T-helper 17 cell (primary cell): ENCODE measurements at regions not wholly inside any gene's neighbourhood (a gene's known extent, or its start where the extent isn't known, plus 50 kb on each side); places are given as distances from the start of the nearest gene placed in this dataset.

ENCODE experiments used
- ATAC-seq: fragments of 150-1000 bp; cut with Tn5 transposase; 2 replicates; pipeline ENCODE4 v1.10.0; 2021; ENCODE audit warnings: mild to moderate bottlenecking, moderate library complexity
- DNase-seq, 3 donors: peaks; one replicate each; pipeline versions ENCODE4 v3.0.0 to v3.0.0-alpha.2; 2020 to 2021
- H3K9me3 ChIP-seq: one replicate; pipeline ENCODE4 v1.7.0; 2013; ENCODE audit warnings: low read length, mild to moderate bottlenecking; ENCODE audit not compliant: control insufficient read depth, poor library complexity, severe bottlenecking
- H3K27ac Mint-ChIP-seq: one replicate; pipeline ENCODE4 v1.8.0; 2022; ENCODE audit warnings: mild to moderate bottlenecking, moderate library complexity, mixed read lengths
- H3K27me3 Mint-ChIP-seq: one replicate; pipeline ENCODE4 v1.8.0; 2022; ENCODE audit warnings: mixed read lengths
- H3K36me3 Mint-ChIP-seq: one replicate; pipeline ENCODE4 v1.8.0; 2022; ENCODE audit warnings: low read depth, mixed read lengths
- H3K4me1 Mint-ChIP-seq: one replicate; pipeline ENCODE4 v1.8.0; 2022; ENCODE audit warnings: mild to moderate bottlenecking, mixed read lengths
- H3K4me3 Mint-ChIP-seq: one replicate; pipeline ENCODE4 v1.8.0; 2022; ENCODE audit warnings: mild to moderate bottlenecking, moderate library complexity, mixed read lengths

DNA sequence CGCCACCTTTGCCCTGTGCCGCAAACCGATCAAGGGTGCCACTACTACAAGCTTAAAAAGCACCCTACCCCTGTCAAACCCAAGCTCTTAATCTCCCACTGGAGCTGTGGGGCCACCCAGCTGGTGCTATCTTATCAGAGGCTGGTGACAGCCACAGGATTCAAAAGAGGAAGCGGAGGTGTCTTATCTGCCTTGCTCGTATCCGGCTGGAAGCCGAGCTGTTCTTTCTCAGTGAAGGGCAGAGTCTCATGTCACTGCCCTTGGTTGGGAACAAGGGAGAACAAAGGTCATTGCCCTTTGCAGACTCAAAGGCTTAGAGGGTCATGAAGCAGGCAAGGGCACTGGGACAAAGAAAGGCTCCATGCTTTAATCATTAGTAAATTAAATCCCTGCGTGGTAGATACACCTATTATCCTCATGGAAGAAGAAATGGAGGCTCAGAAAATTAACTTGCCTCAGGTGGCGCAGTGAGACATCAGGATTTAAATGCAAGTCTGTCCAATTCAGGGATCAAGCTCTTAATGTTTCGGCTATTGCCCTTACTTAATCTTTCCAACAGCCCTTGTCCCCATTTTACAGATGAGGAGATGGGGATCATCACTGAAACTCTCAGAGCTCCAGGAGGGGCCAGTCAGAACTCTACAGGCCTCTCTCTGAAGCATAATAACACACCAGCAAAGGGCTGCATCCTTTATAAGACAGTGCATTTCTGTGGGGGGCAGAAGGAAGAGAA, 360.0 kb upstream of the PROK2 start:
- no peak for DNase-seq

DNA sequence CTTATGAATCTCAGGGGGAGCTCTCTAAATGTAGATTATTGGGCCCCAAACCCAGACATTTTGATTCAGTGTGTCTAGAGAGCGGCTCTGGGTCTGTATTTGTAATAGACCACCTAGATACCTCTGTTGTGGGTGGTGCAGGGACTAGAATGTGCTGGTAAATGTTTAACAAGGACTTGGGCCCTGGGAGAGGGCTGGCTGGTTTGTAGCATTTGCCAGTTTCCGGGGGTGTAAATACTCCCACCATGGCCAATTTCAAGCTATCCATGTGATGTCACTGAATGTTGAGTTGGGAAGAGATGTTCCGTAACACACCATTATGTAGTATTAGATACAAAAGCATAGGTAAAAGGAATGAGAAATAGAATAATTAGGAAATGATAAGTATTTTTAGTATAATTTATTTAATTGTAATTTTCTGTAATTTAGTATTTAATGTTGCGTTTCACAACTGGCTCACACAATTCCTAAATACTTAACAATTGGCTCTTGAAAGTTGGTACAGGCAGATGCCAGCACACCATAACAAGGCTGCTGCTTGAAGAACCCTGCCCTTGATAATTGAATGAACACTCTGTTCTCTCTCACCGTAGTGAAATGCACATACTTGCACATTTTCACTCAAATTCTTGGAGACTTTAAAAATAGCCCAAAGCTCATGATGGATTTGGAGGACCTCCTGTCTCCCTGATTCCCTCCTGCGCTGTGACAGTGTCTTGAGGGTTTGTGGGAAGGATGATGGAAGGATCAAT, 359.2 kb upstream of the PROK2 start:
- Mint-ChIP-seq H3K36me3 (peaks cover 3% of the 10 kb centered on the region), H3K4me1 (no peaks in the 10 kb centered on the region), H3K27ac (no peak overlapping the region), H3K27me3 (peaks cover 10% of the 10 kb centered on the region), H3K4me3 (no peak overlapping the region)
- ATAC-seq (no peak), DNase-seq (no peak)
- H3K9me3 ChIP-seq = no peaks in the 10 kb centered on the region

More for the DNA sequence above, 360.0 kb upstream of the PROK2 start:
- Mint-ChIP-seq H3K4me3 (peak overlapping the region; percentile 37), H3K27ac (no peak overlapping the region), H3K36me3 (peaks cover 3% of the 10 kb centered on the region), H3K4me1 (no peaks in the 10 kb centered on the region), H3K27me3 (peaks cover 10% of the 10 kb centered on the region)
- ATAC-seq = no peak
- no peaks in the 10 kb centered on the region for H3K9me3 ChIP-seq

DNA sequence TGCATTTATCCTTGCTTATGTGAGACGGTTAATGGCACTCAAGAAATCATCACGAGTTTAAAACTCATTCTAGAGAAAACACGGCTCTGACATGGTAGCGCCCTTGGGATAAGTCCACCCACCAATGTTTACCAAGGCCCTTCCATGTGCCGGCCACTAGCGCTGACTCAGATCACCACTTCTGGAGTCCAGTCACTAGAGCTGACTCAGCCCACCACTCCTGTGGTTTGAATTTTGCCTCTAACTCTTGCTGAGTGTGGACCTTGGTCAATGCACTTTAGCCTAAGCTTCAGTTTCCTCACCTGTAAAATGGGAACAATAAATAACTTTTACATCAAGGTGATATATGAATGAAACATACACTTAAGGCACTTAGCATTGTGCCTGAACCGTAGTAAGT, 358.4 kb upstream of the PROK2 start:
- H3K4me3 Mint-ChIP-seq = no peak overlapping the region

DNA sequence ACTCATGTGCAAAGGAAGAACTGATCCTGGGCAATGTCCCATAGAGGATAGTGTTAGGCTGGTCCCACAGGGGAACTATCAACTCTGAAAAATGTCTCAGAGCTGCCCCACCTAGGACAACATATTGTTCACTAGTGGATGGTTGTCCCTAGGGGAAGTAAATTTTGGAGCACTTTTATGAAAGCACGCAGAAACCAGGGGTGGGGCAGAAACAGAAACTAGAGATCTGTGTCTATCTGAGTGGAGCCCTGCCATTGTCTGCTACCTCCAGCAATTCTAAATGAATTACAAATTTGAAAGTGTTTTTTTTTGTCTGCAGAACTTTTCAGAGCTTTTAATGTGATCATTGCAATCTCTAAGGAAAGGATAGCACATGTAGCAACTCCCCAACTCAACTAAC, 357.1 kb upstream of the PROK2 start:
- no peaks in the 10 kb centered on the region for H3K9me3 ChIP-seq
- H3K27ac Mint-ChIP-seq = no peak overlapping the region
- no peak for ATAC-seq
- no peak for DNase-seq
- peaks cover 2% of the 10 kb centered on the region for H3K4me1 Mint-ChIP-seq
- H3K4me3 Mint-ChIP-seq = no peak overlapping the region
- H3K36me3 Mint-ChIP-seq = peaks cover 3% of the 10 kb centered on the region
- peaks cover 10% of the 10 kb centered on the region for H3K27me3 Mint-ChIP-seq

More for the DNA sequence above, 358.4 kb upstream of the PROK2 start:
- Mint-ChIP-seq H3K36me3 (peaks cover 3% of the 10 kb centered on the region), H3K27me3 (peaks cover 10% of the 10 kb centered on the region), H3K4me1 (no peaks in the 10 kb centered on the region), H3K27ac (no peak overlapping the region)
- no peaks in the 10 kb centered on the region for H3K9me3 ChIP-seq
- ATAC-seq (no peak), DNase-seq (no peak)

DNA sequence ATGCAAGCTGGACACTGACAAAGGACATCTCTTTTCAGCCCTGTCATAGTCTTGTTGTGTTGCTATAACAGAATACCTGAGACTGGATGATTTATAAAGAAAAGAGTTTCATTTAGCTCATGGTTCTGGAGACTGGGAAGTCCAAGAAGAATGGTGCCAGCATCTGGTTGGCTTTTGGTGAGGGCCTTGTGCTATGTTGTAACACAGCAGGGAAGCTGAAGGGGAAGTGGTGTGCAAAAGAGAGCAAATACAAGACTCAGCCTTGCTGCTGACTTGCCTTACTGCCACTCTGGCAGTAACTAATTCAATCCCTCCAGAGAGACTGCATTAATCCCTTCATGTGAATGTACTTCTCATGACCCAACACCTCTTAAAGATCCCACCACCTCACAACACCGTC, 356.3 kb upstream of the PROK2 start:
- H3K9me3 ChIP-seq = no peaks in the 10 kb centered on the region
- peaks cover 3% of the 10 kb centered on the region for H3K36me3 Mint-ChIP-seq
- H3K4me1 Mint-ChIP-seq = peaks cover 2% of the 10 kb centered on the region
- H3K27ac Mint-ChIP-seq = no peak overlapping the region
- H3K4me3 Mint-ChIP-seq = no peak overlapping the region
- H3K27me3 Mint-ChIP-seq = peaks cover 10% of the 10 kb centered on the region
- DNase-seq = no peak
- no peak for ATAC-seq

DNA sequence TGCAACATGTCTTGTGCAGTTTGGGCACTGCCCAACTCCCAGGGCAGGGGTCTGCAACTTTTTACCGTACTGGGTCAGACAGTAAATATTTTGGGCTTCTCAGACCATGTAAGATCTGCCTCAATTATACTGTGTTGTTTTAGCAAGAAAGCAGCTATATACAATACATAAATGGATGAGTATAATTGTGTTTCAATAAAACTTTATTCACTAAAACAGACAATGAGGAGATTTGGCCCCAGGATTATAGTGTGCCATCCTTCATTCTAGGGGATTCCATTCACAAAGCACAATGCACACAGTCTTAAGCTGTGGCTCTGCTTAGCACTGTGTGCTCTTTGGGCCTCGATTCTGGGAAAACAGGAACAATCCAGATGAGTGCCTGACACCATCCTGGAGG, 354.4 kb upstream of the PROK2 start:
- no peaks in the 10 kb centered on the region for H3K9me3 ChIP-seq
- Mint-ChIP-seq H3K36me3 (no peaks in the 10 kb centered on the region), H3K4me1 (peaks cover 4% of the 10 kb centered on the region), H3K27ac (no peak overlapping the region), H3K4me3 (no peak overlapping the region), H3K27me3 (peaks cover 4% of the 10 kb centered on the region)
- DNase-seq (no peak), ATAC-seq (no peak)

DNA sequence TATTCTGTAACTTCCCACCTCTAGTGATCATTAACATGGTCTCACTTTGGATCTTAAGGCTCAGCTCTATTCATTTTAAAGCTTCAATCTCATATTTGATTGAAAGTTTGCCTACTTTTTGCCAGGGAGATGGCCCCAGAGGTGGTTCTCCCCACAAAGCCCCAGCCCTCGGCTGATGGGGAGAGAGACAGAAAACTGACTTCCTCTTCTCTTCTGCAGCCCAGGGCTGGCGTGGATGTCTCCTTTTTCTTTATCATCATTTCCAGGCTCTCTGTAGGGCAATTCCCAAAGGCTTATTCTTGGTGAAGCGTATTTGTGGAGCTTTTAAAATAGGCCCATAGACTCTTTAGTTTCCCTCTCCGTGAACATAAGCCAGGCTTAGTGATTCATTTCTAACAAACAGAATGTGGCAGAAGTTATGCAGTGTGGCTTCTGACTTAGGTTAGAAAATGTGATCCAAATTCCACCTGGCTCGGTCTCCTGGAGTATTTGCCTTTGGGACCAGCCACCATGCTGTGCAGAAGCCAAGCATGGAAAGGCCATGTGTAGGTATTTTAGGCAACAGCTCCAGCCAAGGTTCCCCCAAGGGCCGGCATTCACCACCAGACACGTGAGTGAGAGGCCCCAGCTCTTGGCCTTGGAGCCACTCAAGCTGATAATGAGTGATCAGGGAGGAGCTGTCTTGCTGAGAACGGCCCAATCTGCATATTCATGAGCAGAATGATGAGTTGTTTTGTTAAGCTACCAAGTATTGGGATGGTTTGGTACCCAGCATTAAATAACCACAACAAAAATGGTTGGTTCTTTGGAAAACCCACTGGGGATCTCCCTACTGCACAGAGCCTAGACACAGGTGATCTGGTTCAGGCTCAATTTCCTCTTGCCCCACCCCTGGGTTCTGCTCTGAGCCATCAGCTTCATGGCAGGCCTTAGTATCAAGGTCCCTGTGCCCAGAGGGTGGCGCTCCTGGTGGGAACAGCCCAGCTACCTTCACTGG, 353.2 kb upstream of the PROK2 start:
- DNase-seq (no peak), ATAC-seq (peak; percentile 45)
- H3K4me3 Mint-ChIP-seq = no peak overlapping the region
- H3K27me3 Mint-ChIP-seq = peaks cover 11% of the 10 kb centered on the region
- no peak overlapping the region for H3K27ac Mint-ChIP-seq
- H3K4me1 Mint-ChIP-seq = peaks cover 4% of the 10 kb centered on the region
- H3K36me3 Mint-ChIP-seq = no peaks in the 10 kb centered on the region
- no peaks in the 10 kb centered on the region for H3K9me3 ChIP-seq

DNA sequence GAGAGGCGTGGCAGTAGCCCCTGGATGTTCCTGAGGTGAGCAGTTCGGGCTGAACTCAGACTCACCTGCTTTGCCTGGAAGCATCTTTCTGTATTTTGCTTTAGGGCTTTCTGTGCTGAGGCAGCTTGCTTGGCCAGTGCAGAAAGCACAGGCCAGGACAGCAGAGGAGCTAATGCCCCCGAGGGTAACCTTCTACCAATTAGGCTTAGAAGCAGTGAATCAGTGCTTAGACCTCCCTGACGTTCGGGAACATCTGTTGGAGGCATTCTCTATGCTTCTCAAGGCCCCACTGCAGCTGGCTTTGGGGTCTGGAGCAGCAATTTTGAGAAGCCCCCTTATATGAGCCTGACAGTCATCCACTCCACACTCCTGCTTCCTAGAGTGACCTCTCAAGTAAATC, 350.7 kb upstream of the PROK2 start:
- Mint-ChIP-seq H3K27ac (no peak overlapping the region), H3K4me3 (no peak overlapping the region)

DNA sequence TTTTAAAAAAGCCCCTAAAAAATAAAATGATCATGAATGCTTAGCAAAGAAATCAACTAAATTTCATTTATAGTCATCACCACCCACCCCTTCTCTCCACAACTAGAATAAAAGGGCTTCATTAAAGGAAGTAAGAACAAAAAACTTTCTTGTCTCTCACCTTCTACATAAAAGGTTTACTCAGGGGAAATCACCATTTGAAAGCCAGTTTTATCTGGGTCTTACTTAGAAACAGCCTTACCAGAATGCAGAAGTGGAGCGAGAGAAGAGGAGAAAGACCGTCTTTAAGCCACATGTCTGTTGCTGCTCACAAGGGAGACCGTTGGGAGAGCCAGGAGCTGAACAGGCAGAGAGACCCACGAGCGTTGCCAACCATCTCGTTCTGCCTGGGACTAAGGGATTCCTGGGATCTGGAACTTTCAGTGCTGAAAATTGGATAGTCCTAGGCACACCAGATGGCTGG, 350.1 kb upstream of the PROK2 start:
- H3K4me3 Mint-ChIP-seq = no peak overlapping the region
- DNase-seq (no peak), ATAC-seq (peak; percentile 32)
- no peaks in the 10 kb centered on the region for H3K36me3 Mint-ChIP-seq
- H3K9me3 ChIP-seq = no peaks in the 10 kb centered on the region
- peaks cover 11% of the 10 kb centered on the region for H3K27me3 Mint-ChIP-seq
- peaks cover 4% of the 10 kb centered on the region for H3K4me1 Mint-ChIP-seq
- H3K27ac Mint-ChIP-seq = no peak overlapping the region

More for the DNA sequence above, 350.7 kb upstream of the PROK2 start:
- no peaks in the 10 kb centered on the region for H3K9me3 ChIP-seq
- DNase-seq (no peak), ATAC-seq (no peak)
- Mint-ChIP-seq H3K27me3 (peaks cover 11% of the 10 kb centered on the region), H3K4me1 (peaks cover 4% of the 10 kb centered on the region), H3K36me3 (no peaks in the 10 kb centered on the region)

DNA sequence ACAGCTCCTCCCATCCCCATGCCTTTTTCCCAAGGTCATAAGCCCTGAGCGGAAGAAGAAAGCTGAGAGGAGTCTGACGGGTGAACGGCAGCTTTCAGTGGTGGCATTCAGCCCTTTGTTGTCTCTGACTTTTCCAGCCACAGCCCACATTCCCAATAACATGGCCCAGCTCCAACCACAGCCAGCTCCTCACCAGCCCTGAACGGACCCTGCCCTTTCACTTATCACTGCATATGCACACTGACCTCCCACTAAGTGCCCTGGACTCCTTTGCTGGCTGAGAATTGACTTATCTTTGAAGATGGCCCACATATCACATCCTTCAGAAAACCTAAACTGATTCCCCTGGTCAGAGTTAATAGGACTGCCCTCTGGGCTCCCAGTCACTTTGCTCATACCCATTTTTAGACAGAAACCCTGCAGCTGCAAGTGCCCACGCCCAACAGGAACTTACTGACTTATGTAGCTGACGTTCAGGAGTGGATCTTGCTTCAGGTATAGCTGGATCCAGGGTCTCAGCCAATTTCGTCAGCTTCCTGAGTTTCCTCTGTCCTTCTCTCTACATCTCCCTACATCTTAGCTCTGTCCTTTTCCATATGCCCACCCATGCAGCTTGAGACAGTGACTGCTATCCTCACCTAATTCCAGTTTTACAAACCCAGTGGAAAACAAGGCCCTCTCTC, 348.5 kb upstream of the PROK2 start:
- H3K27ac Mint-ChIP-seq = no peak overlapping the region
- peaks cover 11% of the 10 kb centered on the region for H3K27me3 Mint-ChIP-seq
- no peak for ATAC-seq
- H3K4me3 Mint-ChIP-seq = no peak overlapping the region
- no peaks in the 10 kb centered on the region for H3K9me3 ChIP-seq
- H3K36me3 Mint-ChIP-seq = no peaks in the 10 kb centered on the region
- H3K4me1 Mint-ChIP-seq = peaks cover 4% of the 10 kb centered on the region
- no peak for DNase-seq

DNA sequence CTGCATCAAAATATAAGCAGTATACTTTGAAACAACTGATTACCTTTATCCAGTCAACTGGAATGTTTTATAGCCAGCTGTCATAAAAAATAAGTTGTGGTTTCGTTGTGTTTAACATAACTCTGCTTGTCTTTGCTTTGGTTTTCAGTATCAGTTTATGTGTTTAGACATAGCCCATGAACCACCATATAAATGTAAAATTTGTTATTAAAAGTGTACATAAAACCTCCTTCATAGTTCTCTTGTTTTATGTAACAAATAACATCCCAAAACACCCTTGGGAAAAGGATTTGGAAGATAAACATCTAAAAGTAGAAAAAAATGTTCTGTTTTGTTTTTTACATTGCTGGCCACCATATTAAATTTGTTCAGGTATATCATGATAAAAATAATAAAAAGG, 347.0 kb upstream of the PROK2 start:
- Mint-ChIP-seq H3K36me3 (no peaks in the 10 kb centered on the region), H3K27me3 (peaks cover 12% of the 10 kb centered on the region), H3K27ac (no peak overlapping the region), H3K4me3 (no peak overlapping the region), H3K4me1 (peaks cover 2% of the 10 kb centered on the region)
- ATAC-seq (no peak), DNase-seq (no peak)
- no peaks in the 10 kb centered on the region for H3K9me3 ChIP-seq

DNA sequence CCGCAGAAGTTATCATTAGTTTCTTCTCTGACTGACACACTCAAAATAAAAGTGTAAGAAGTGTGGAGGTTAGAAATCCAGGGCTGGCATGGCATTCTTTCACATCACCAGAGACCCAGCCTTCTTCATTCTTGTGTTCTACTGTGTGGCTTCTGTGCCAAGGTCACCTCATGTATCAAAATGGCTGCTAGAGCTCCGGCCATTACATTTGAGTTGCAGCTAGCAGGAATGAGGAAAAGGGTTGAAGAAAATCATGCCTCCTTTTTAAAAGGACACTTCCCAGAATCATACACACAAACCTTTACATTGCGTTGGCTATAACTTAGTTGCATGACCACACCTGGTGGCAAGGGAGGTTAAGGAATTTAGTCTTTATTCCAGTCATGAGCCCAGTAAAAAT, 345.6 kb upstream of the PROK2 start:
- H3K27me3 Mint-ChIP-seq = peaks cover 21% of the 10 kb centered on the region
- no peak overlapping the region for H3K27ac Mint-ChIP-seq
- H3K36me3 Mint-ChIP-seq = no peaks in the 10 kb centered on the region

More for the DNA sequence above, 345.6 kb upstream of the PROK2 start:
- DNase-seq = no peak
- H3K4me1 Mint-ChIP-seq = peaks cover 2% of the 10 kb centered on the region
- no peaks in the 10 kb centered on the region for H3K9me3 ChIP-seq
- no peak overlapping the region for H3K4me3 Mint-ChIP-seq
- ATAC-seq = no peak
